ENCODE measurements at regions not wholly inside any gene's neighbourhood (a gene's known extent, or its start where the extent isn't known, plus 50 kb on each side); places are given as distances from the start of the nearest gene placed in this dataset.

GRCh38 chr3:23071758-23072157 lies 131.4 kb upstream of the UBE2E2 start:
- Histone ChIP-seq H2BK120ac (ENCODE audit: low read depth, low read length, poor library complexity, severe bottlenecking) (no peak overlapping the region), H3K23ac (ENCODE audit: insufficient read length, low read depth, low read length) (no peak overlapping the region), H3K14ac (ENCODE audit: insufficient read depth, low read length) (no peak overlapping the region), H3T11ph (ENCODE audit: low read length) (no peak overlapping the region), H3K18ac (ENCODE audit: insufficient read length, low read depth, low read length) (no peak overlapping the region), H3K4me2 (ENCODE audit: insufficient read depth, insufficient read length, low read length) (no peak overlapping the region), H3K9ac (ENCODE audit: extremely low read depth, insufficient read length, low read length) (no peak overlapping the region), H2BK15ac (ENCODE audit: low read depth, low read length) (no peak overlapping the region), H2BK5ac (ENCODE audit: insufficient read length, low read length) (no peak overlapping the region), H3K27me3 (ENCODE audit: insufficient read depth, low read length) (peaks cover 3% of the 10 kb centered on the region; the same call in 1 of the 2 replicates), H3K9me3 (ENCODE audit: control insufficient read depth, low read depth, low read length) (no peaks in the 10 kb centered on the region), H2AK5ac (ENCODE audit: insufficient read length, low read length) (no peak overlapping the region), H3K4ac (ENCODE audit: low read depth, low read length) (no peak overlapping the region), H3K23me2 (ENCODE audit: insufficient read length, low read depth, low read length, poor library complexity, severe bottlenecking) (no peaks in the 10 kb centered on the region), H2BK12ac (ENCODE audit: insufficient read length, low read depth, low read length) (no peak overlapping the region), H4K5ac (ENCODE audit: insufficient read length, low read depth, low read length) (no peak overlapping the region), H4K8ac (replicated peaks; ENCODE audit: insufficient read length, low read depth, low read length) (no peak overlapping the region), H3K27ac (ENCODE audit: insufficient read length, low read depth, low read length) (no peak overlapping the region), H4K20me1 (ENCODE audit: control insufficient read depth, insufficient read depth, insufficient read length) (no peaks in the 10 kb centered on the region), H3K79me2 (ENCODE audit: insufficient read depth, low read length) (no peaks in the 10 kb centered on the region), H3K56ac (ENCODE audit: insufficient read length, low read depth, low read length) (no peak overlapping the region), H3K4me1 (ENCODE audit: insufficient read depth, low read length) (peaks cover 4% of the 10 kb centered on the region), H2BK20ac (ENCODE audit: low read depth, low read length, poor library complexity, severe bottlenecking) (no peak overlapping the region), H3K79me1 (ENCODE audit: insufficient read depth, low read depth, low read length, poor library complexity, severe bottlenecking) (no peaks in the 10 kb centered on the region), H2AFZ (ENCODE audit: low read length) (no peak overlapping the region), H4K91ac (ENCODE audit: insufficient read length, low read depth, low read length) (no peak overlapping the region)
- no peak for DNase-seq
- peaks cover 26 to 32% of the 10 kb centered on the region in 2 experiments for H3K4me1 Mint-ChIP-seq
- no peaks in the 10 kb centered on the region for H3K9me3 Mint-ChIP-seq
- no peaks in the 10 kb centered on the region for H3K36me3 Mint-ChIP-seq (ENCODE audit: insufficient read depth in 1 of 3, low read depth in 3 of 3)
- H3K4me3 Mint-ChIP-seq = no peak overlapping the region
- peaks cover 2% of the 10 kb centered on the region for H3K27me3 Mint-ChIP-seq (ENCODE audit: low read depth)
- WGBS (ENCODE audit: extremely low coverage, insufficient read length, low lambda C conversion rate) = no CpG with 5 or more reads among the region's 1 CpG
- no peak for TF ChIP-seq CTCF (conservative IDR thresholded peaks at IDR 0.05)
- H3K27ac Mint-ChIP-seq = no peak overlapping the region
